BLaER1 treated with 17β-estradiol and CSF1 and Interleukin-3, amounts not matched to agents 10 nM and 100 nM (cell line): ENCODE measurements at regions not wholly inside any gene's neighbourhood (a gene's known extent, or its start where the extent isn't known, plus 50 kb on each side); places are given as distances from the start of the nearest gene placed in this dataset.

Experiments used
- H3K27ac ChIP-seq, 11 experiments: shearing (Covaris generic); formaldehyde crosslinking; 2 replicates each; pipeline ENCODE4 v1.8.1; 2022
- H3K27me3 ChIP-seq, 11 experiments: shearing (Covaris generic); formaldehyde crosslinking; 2 replicates each; pipeline ENCODE4 v1.8.1; 2022
- H3K36me3 ChIP-seq, 11 experiments: shearing (Covaris generic); formaldehyde crosslinking; 2 replicates each; pipeline ENCODE4 v1.8.1; 2022
- H3K4me1 ChIP-seq, 10 experiments: shearing (Covaris generic); formaldehyde crosslinking; 2 replicates each; pipeline ENCODE4 v1.8.1; 2022
- H3K4me2 ChIP-seq, 11 experiments: shearing (Covaris generic); formaldehyde crosslinking; 2 replicates each; pipeline ENCODE4 v1.8.1; 2022
- H3K4me3 ChIP-seq, 10 experiments: shearing (Covaris generic); formaldehyde crosslinking; 2 replicates each; pipeline ENCODE4 v1.8.1; 2022
- H3K9ac ChIP-seq, 11 experiments: shearing (Covaris generic); formaldehyde crosslinking; 2 replicates each; pipeline ENCODE4 v1.8.1; 2022
- H3K9me3 ChIP-seq, 11 experiments: shearing (Covaris generic); formaldehyde crosslinking; replicated peaks in 1 of 11; 2 replicates each; pipeline ENCODE4 v1.8.1; 2022
- H4K20me1 ChIP-seq, 11 experiments: shearing (Covaris generic); formaldehyde crosslinking; 2 replicates each; pipeline ENCODE4 v1.8.1; 2022
- Cebpa-rat ChIP-seq, 11 experiments: shearing (Covaris generic); IDR thresholded peaks; 2 replicates each; pipeline ENCODE4 v1.8.1; 2022

- no peaks in the 10 kb centered on the region for H3K9me3 ChIP-seq
- no peak overlapping the region for H3K27ac ChIP-seq
- H3K36me3 ChIP-seq, result no peaks in the 10 kb centered on the region
- H3K4me3 ChIP-seq, result no peak overlapping the region
- H3K4me2 ChIP-seq, result no peak overlapping the region
- no peaks in the 10 kb centered on the region for H3K27me3 ChIP-seq
- H3K9ac ChIP-seq, result no peak overlapping the region
- TF ChIP-seq Cebpa-rat (IDR thresholded peaks at IDR 0.05), result no peak
- H3K4me1 ChIP-seq, result peaks cover 0 to 6% (median 0%) of the 10 kb centered on the region in 10 experiments; a peak in 2 of 20 replicates
- H4K20me1 ChIP-seq, result no peaks in the 10 kb centered on the region
Observed at GRCh38 chr5:57569601-57570000, 87.0 kb upstream of the ACTBL2 start.

DNA sequence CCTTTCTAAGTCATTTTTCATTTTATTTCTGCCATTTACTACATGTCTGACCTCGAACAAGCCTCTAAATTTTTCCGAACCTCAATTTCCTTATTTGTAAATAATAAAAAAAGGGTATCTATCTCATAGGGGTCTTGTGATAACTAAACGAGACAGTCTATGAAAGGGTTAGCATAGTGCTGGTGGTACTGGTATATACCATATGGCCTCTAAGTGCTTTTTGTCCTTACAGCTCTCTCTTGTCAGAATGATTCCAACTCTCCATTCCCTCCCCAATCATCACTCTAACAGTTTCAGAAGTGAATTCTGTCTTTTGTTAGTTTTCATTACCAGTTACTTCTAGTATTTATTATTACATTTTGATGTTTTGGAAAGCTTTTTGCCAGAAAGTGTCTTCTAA is 85.5 kb upstream of the ACTBL2 start:
- Histone ChIP-seq H3K4me3 (no peak overlapping the region), H3K9ac (no peak overlapping the region), H3K4me1 (peaks cover 0 to 6% (median 0%) of the 10 kb centered on the region in 10 experiments; a peak in 2 of 20 replicates), H3K9me3 (no peaks in the 10 kb centered on the region), H4K20me1 (no peaks in the 10 kb centered on the region), H3K4me2 (no peak overlapping the region), H3K27ac (no peak overlapping the region), H3K36me3 (no peaks in the 10 kb centered on the region), H3K27me3 (no peaks in the 10 kb centered on the region)
- no peak for TF ChIP-seq Cebpa-rat (IDR thresholded peaks at IDR 0.05)

GRCh38 chr5:57566914-57567313 is 84.3 kb upstream of the ACTBL2 start:
- Histone ChIP-seq H3K9me3 (no peaks in the 10 kb centered on the region), H3K4me3 (no peak overlapping the region), H3K4me1 (peaks cover 0 to 6% (median 0%) of the 10 kb centered on the region in 10 experiments; a peak in 2 of 20 replicates), H3K27ac (no peak overlapping the region), H3K4me2 (peak overlapping the region in 5 of 11 experiments; percentile 2 to 54 (median 19); a peak in 7 of 22 replicates), H3K27me3 (no peaks in the 10 kb centered on the region), H3K36me3 (no peaks in the 10 kb centered on the region), H3K9ac (no peak overlapping the region), H4K20me1 (no peaks in the 10 kb centered on the region)
- no peak for TF ChIP-seq Cebpa-rat (IDR thresholded peaks at IDR 0.05)

- Histone ChIP-seq H3K9me3 (peaks cover 0 to 7% (median 0%) of the 10 kb centered on the region in 11 experiments; a peak in 1 of 22 replicates), H3K4me2 (no peak overlapping the region), H3K4me3 (no peak overlapping the region), H3K4me1 (no peaks in the 10 kb centered on the region), H3K27ac (no peak overlapping the region), H3K36me3 (no peaks in the 10 kb centered on the region), H4K20me1 (no peaks in the 10 kb centered on the region), H3K27me3 (no peaks in the 10 kb centered on the region), H3K9ac (no peak overlapping the region)
- TF ChIP-seq Cebpa-rat (IDR thresholded peaks at IDR 0.05), result 0 out of 22 replicates have a peak, but pooled peaks of 1 of the 11 experiments have one; percentile 3
Observed at GRCh38 chr5:57561231-57561842, 78.7 kb upstream of the ACTBL2 start.

- H3K36me3 ChIP-seq, result no peaks in the 10 kb centered on the region
- H3K27me3 ChIP-seq, result no peaks in the 10 kb centered on the region
- H3K9ac ChIP-seq, result no peak overlapping the region
- no peaks in the 10 kb centered on the region for H3K4me1 ChIP-seq
- peaks cover 0 to 7% (median 0%) of the 10 kb centered on the region in 11 experiments; a peak in 1 of 22 replicates for H3K9me3 ChIP-seq
- no peak overlapping the region for H3K4me3 ChIP-seq
- no peaks in the 10 kb centered on the region for H4K20me1 ChIP-seq
- H3K4me2 ChIP-seq, result no peak overlapping the region
- no peak overlapping the region for H3K27ac ChIP-seq
- no peak for TF ChIP-seq Cebpa-rat (IDR thresholded peaks at IDR 0.05)
Observed at GRCh38 chr5:57559110-57559635, 76.6 kb upstream of the ACTBL2 start.

DNA sequence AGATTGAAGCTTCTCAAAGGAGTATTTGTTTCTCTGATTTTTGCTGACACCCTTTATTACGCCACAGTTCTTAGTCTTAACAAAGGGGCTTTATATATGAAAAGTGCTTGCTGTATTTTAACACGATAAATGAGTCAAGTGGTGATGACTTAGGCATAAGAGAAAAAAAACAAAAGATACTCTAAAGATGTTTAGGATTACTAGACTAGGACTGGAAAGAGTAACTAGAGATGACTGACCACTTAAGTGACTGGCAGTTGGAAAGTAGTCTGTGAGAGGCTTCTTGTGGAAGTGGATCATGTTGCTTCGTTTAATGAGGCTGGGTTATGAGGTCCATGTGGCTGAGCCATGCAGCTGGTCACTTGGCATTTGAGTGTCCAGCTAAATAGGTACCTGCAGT is 69.4 kb upstream of the ACTBL2 start:
- H3K4me3 ChIP-seq, result no peak overlapping the region

GRCh38 chr5:57551251-57551650 is 68.6 kb upstream of the ACTBL2 start:
- Histone ChIP-seq H3K27me3 (no peaks in the 10 kb centered on the region), H3K27ac (no peak overlapping the region), H3K9me3 (no peaks in the 10 kb centered on the region; a peak in 1 of 22 replicates), H3K36me3 (no peaks in the 10 kb centered on the region), H3K4me3 (no peak overlapping the region), H3K9ac (no peak overlapping the region), H4K20me1 (no peaks in the 10 kb centered on the region), H3K4me2 (no peak overlapping the region), H3K4me1 (no peaks in the 10 kb centered on the region)
- TF ChIP-seq Cebpa-rat (IDR thresholded peaks at IDR 0.05), result no peak

More for the DNA sequence above, 69.4 kb upstream of the ACTBL2 start:
- no peaks in the 10 kb centered on the region for H3K4me1 ChIP-seq
- no peaks in the 10 kb centered on the region; a peak in 1 of 22 replicates for H3K9me3 ChIP-seq
- H3K27ac ChIP-seq, result no peak overlapping the region
- no peak for TF ChIP-seq Cebpa-rat (IDR thresholded peaks at IDR 0.05)
- H3K27me3 ChIP-seq, result no peaks in the 10 kb centered on the region
- no peaks in the 10 kb centered on the region for H3K36me3 ChIP-seq
- H3K4me2 ChIP-seq, result no peak overlapping the region
- no peak overlapping the region for H3K9ac ChIP-seq
- H4K20me1 ChIP-seq, result no peaks in the 10 kb centered on the region

DNA sequence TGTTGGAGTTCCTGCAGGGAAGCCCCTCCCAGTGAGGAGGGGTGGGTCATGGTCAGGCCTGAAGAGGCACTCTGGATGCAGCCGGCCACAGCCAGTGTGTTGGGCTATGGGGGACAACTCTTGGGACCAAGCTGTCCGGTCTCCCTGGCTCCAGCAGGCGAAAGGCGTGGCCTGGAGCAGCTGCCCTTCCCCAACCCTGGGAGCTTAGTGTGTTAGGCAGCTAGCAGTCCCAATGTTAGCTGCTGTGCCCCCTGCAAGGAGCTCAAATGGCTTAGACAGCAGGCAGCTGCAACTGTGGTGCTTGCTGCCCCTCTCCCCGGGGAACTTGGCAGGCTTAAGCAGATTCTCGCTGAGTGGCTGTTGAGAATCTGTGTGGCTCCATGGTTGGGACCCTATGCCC is 67.5 kb upstream of the ACTBL2 start:
- H3K4me1 ChIP-seq, result no peaks in the 10 kb centered on the region
- H3K4me2 ChIP-seq, result no peak overlapping the region
- H3K36me3 ChIP-seq, result no peaks in the 10 kb centered on the region
- H3K4me3 ChIP-seq, result no peak overlapping the region
- H4K20me1 ChIP-seq, result no peaks in the 10 kb centered on the region
- H3K27ac ChIP-seq, result no peak overlapping the region
- no peaks in the 10 kb centered on the region; a peak in 1 of 22 replicates for H3K9me3 ChIP-seq
- TF ChIP-seq Cebpa-rat (IDR thresholded peaks at IDR 0.05), result no peak
- H3K9ac ChIP-seq, result no peak overlapping the region
- H3K27me3 ChIP-seq, result no peaks in the 10 kb centered on the region

GRCh38 chr5:57549566-57549965 is 67.0 kb upstream of the ACTBL2 start:
- no peak for TF ChIP-seq Cebpa-rat (IDR thresholded peaks at IDR 0.05)
- Histone ChIP-seq H3K4me3 (no peak overlapping the region), H3K4me2 (no peak overlapping the region), H4K20me1 (no peaks in the 10 kb centered on the region), H3K4me1 (no peaks in the 10 kb centered on the region), H3K27ac (no peak overlapping the region), H3K9ac (no peak overlapping the region), H3K36me3 (no peaks in the 10 kb centered on the region), H3K27me3 (no peaks in the 10 kb centered on the region), H3K9me3 (no peaks in the 10 kb centered on the region; a peak in 1 of 22 replicates)

GRCh38 chr5:57540823-57541222 is 58.2 kb upstream of the ACTBL2 start:
- H3K27ac ChIP-seq, result no peak overlapping the region
- no peak overlapping the region for H3K4me2 ChIP-seq
- H3K4me3 ChIP-seq, result no peak overlapping the region
- H3K27me3 ChIP-seq, result no peaks in the 10 kb centered on the region
- no peak overlapping the region for H3K9ac ChIP-seq
- H3K4me1 ChIP-seq, result 0 out of 20 replicates have a peak, but pooled peaks cover 0 to 5% (median 0%) of the 10 kb centered on the region in 10 experiments
- no peaks in the 10 kb centered on the region for H3K9me3 ChIP-seq
- no peaks in the 10 kb centered on the region for H3K36me3 ChIP-seq
- H4K20me1 ChIP-seq, result no peaks in the 10 kb centered on the region
- TF ChIP-seq Cebpa-rat (IDR thresholded peaks at IDR 0.05), result no peak
